Ovary (tissue), 7 donors: ENCODE measurements at regions not wholly inside any gene's neighbourhood (a gene's known extent, or its start where the extent isn't known, plus 50 kb on each side); places are given as distances from the start of the nearest gene placed in this dataset.

Experiments used
- DNase-seq, 5 donors: peaks; one replicate each; pipeline ENCODE4 v3.0.0-alpha.2; 2019 to 2020
- H3K27ac ChIP-seq, 2 donors: fragments of 200-600 bp; one replicate each; pipeline versions ENCODE4 v1.5.1 to v1.8.0; 2019 to 2022
- H3K27me3 ChIP-seq: fragments of 200-600 bp; one replicate; pipeline ENCODE4 v1.8.0; 2022
- H3K36me3 ChIP-seq: fragments of 200-600 bp; sonication (generic); one replicate; pipeline ENCODE4 v1.5.1; 2019
- H3K4me1 ChIP-seq: one replicate; pipeline ENCODE4 v1.8.1; 2013; ENCODE audit warnings: mild to moderate bottlenecking, moderate library complexity; ENCODE audit not compliant: insufficient read depth
- H3K4me3 ChIP-seq: fragments of 200-600 bp; sonication (generic); one replicate; pipeline ENCODE4 v1.5.1; 2017
- H3K9me3 ChIP-seq, 2 donors: fragments of 200-600 bp in 1 of 2; sonication (generic) in 1 of 2; one replicate each; pipeline versions ENCODE4 v1.5.1 to v1.8.1; 2013 to 2019; ENCODE audit warnings: mild to moderate bottlenecking in 1 of 2, moderate library complexity in 1 of 2
- EP300 ChIP-seq: sonication (generic); formaldehyde crosslinking; IDR thresholded peaks from one replicate; pipeline ENCODE4 v1.6.1; 2017; ENCODE audit warnings: antibody characterized with exemption
- POLR2A ChIP-seq: fragments of 450-650 bp; IDR thresholded peaks from one replicate; pipeline ENCODE4 v1.6.1; 2017; ENCODE audit warnings: antibody characterized with exemption, mild to moderate bottlenecking, moderate library complexity
- WGBS, 3 donors: extraction: QIAGEN DNeasy Blood & Tissue Kit in 1 of 3; methylation state at CpG; one replicate each; pipeline versions ENCODE4 v1.1.5 to v1.1.7; 2013 to 2017; 5-methylcytosine and 5-hydroxymethylcytosine counted together
- intact Hi-C, 4 donors: fragments of 100-400 bp; cut with DNase I; formaldehyde crosslinking; loops; one replicate each; pipeline versions ENCODE4 v1.11.0 to v1.15.1; 2022 to 2023
- TF ChIP-seq, protein P1 (sequence below), 3 donors: fragments of 450-650 bp in 2 of 3; fragments of 200-600 bp in 1 of 3; IDR thresholded peaks; one replicate each; pipeline versions ENCODE4 v1.5.1 to v1.8.0; 2016 to 2022; ENCODE audit warnings: antibody characterized with exemption in 3 of 3, mild to moderate bottlenecking in 1 of 3
- donor health status: DM: no; HTN: no; CAD: no; lungs with moderate emphysema.
- donor health status: DM: no; HTN: no; CAD: no.
- donor health status: Bipolar disorder and iron deficiency.
- donor health status: DM: no; HTN: no; CAD: no.
- donor health status: DM: yes; HTN: yes; CAD: no.

DNA sequence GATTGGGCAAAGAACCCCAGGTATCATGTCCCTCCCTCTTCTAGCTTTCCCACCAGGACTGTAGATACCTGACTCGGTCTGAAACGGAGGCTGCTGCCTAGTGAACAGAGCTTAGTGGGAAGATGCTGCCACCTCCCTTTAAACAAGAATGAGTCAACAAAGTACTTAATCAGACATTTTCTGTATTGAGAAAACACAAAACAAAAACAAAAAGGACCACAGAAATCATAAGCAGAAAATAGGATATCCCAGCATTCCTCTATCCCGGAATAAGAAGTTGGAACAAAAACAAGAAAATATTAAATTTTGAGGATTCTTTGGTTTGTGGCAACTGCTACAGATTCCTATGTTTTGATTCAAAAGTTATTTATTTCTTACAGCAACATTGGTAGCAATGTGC is 51.7 kb upstream of the COL8A1 start:
- 3 to 13% (median 8%) methylated on average over 3 of the region's 3 CpGs for WGBS, 3 donors
- no peak overlapping the region for H3K4me3 ChIP-seq
- intact Hi-C loops, result no loop called here
- H3K27ac ChIP-seq, result no peak overlapping the region
- H3K36me3 ChIP-seq, result no peaks in the 10 kb centered on the region
- H3K4me1 ChIP-seq, result no peaks in the 10 kb centered on the region
- TF ChIP-seq POLR2A (no peak), EP300 (no peak)
- TF ChIP-seq, protein P1, sequence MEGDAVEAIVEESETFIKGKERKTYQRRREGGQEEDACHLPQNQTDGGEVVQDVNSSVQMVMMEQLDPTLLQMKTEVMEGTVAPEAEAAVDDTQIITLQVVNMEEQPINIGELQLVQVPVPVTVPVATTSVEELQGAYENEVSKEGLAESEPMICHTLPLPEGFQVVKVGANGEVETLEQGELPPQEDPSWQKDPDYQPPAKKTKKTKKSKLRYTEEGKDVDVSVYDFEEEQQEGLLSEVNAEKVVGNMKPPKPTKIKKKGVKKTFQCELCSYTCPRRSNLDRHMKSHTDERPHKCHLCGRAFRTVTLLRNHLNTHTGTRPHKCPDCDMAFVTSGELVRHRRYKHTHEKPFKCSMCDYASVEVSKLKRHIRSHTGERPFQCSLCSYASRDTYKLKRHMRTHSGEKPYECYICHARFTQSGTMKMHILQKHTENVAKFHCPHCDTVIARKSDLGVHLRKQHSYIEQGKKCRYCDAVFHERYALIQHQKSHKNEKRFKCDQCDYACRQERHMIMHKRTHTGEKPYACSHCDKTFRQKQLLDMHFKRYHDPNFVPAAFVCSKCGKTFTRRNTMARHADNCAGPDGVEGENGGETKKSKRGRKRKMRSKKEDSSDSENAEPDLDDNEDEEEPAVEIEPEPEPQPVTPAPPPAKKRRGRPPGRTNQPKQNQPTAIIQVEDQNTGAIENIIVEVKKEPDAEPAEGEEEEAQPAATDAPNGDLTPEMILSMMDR (IDR thresholded peaks at IDR 0.05), result no peak
- no peaks in the 10 kb centered on the region for H3K9me3 ChIP-seq
- no peaks in the 10 kb centered on the region for H3K27me3 ChIP-seq
- DNase-seq, result no peak

GRCh38 chr3:99579965-99580364 is 58.4 kb upstream of the COL8A1 start:
- intact Hi-C loops, result no loop called here
- Histone ChIP-seq H3K4me1 (no peaks in the 10 kb centered on the region), H3K9me3 (peaks cover 0 to 2% of the 10 kb centered on the region in 2 donors), H3K4me3 (no peak overlapping the region), H3K27me3 (no peaks in the 10 kb centered on the region), H3K36me3 (no peaks in the 10 kb centered on the region), H3K27ac (no peak overlapping the region)
- 88 to 91% (median 89%) methylated on average over 3 of the region's 3 CpGs for WGBS, 3 donors
- TF ChIP-seq POLR2A, result no peak
- TF ChIP-seq EP300, result no peak
- TF ChIP-seq, protein P1 (IDR thresholded peaks at IDR 0.05), result no peak
- DNase-seq, result no peak

GRCh38 chr3:99579246-99579645 is 59.1 kb upstream of the COL8A1 start:
- TF ChIP-seq POLR2A, result no peak
- TF ChIP-seq, protein P1 (IDR thresholded peaks at IDR 0.05), result no peak
- no peak for TF ChIP-seq EP300
- Histone ChIP-seq H3K27ac (no peak overlapping the region), H3K36me3 (no peaks in the 10 kb centered on the region), H3K4me3 (no peak overlapping the region), H3K9me3 (peaks cover 0 to 2% of the 10 kb centered on the region in 2 donors), H3K27me3 (no peaks in the 10 kb centered on the region), H3K4me1 (no peaks in the 10 kb centered on the region)
- whole genome bisulfite sequencing, 3 donors, result 80 to 92% (median 83%) methylated on average over 4 of the region's 4 CpGs
- DNase-seq, result no peak
- intact Hi-C loops, result no loop called here

DNA sequence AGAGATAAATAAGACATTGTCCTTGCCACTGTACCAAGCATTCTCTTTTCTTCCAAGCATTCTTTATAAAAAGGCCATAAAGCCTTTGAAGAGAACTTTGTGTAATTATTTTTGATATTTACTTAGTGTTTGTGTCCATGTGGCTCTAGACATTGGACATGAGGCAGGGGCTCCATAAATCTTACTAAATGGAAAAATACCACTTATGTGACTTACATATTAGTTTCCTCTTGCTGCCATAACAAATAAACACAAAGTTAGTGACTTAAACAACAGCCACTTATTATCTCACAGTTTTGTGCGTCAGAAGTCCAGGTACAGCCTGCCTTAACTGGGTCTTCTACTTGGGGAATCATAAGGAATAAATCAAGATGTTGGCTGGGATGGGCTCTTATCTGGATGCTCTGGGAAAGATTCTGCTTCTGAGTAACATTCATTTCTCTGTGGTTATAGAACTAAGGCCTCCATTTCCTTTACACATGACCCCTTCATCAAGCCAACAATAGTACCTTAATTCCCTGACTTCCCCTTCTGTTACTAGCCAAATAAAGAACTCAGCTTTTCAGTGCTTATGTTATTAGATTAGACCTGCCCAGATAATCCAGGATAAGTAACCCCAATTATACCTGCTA is 59.9 kb upstream of the COL8A1 start:
- intact Hi-C loops, result no loop called here
- Histone ChIP-seq H3K4me3 (no peak overlapping the region), H3K36me3 (no peaks in the 10 kb centered on the region), H3K27me3 (no peaks in the 10 kb centered on the region), H3K4me1 (no peaks in the 10 kb centered on the region), H3K9me3 (peaks cover 0 to 2% of the 10 kb centered on the region in 2 donors), H3K27ac (no peak overlapping the region)
- no peak for DNase-seq
- TF ChIP-seq EP300 (no peak), POLR2A (no peak)
- TF ChIP-seq, protein P1 (IDR thresholded peaks at IDR 0.05), result no peak
- 90 to 96% (median 94%) methylated on average over 1 of the region's 1 CpG for WGBS, 3 donors
